Caco-2 (cell line): ENCODE measurements at regions not wholly inside any gene's neighbourhood (a gene's known extent, or its start where the extent isn't known, plus 50 kb on each side); places are given as distances from the start of the nearest gene placed in this dataset.
"Not testable (repeated sequence)": the region's sequence is repeated elsewhere in the genome, so short reads cannot be mapped to it uniquely, and the experiment has no call there.

Experiments used
- BruUV-seq: library from RNA; stranded (reverse); fragments of 400-500 nt; replicated peaks from 2 replicates; lab custom pipeline; 2021; lab: Mats Ljungman, UMichigan
- CTCF ChIA-PET: fragments of 300-600 bp; sonication (Branson Sonifier 250); formaldehyde crosslinking; loops from one replicate; lab custom pipeline; 2022; ENCODE audit warnings: antibody characterized with exemption; lab: Charles Lee
- POLR2A ChIA-PET: fragments of 300-600 bp; sonication (Branson Sonifier 250); formaldehyde crosslinking; loops from one replicate; lab custom pipeline; 2022; ENCODE audit warnings: antibody characterized with exemption; lab: Charles Lee
- DNase-seq, 2 experiments: peaks; one replicate each; pipeline versions ENCODE4 v3.0.0 to v3.0.0-alpha.2; 2020 to 2022
- H3K27me3 ChIP-seq: replicated peaks from 2 replicates; pipeline ENCODE4 v1.6.0; 2011; ENCODE audit warnings: low read length; ENCODE audit not compliant: control insufficient read depth, insufficient read depth
- H3K36me3 ChIP-seq: 2 replicates; pipeline ENCODE4 v1.5.1; 2011; ENCODE audit warnings: low read length; ENCODE audit not compliant: control insufficient read depth, insufficient read depth
- H3K4me1 ChIP-seq: fragments of 250-450 bp; sonication (Bioruptor Pico); 2 replicates; pipeline ENCODE4 v1.5.1; 2020; ENCODE audit warnings: mild to moderate bottlenecking
- H3K4me3 ChIP-seq: 2 replicates; pipeline ENCODE4 v1.5.1; 2011; ENCODE audit warnings: low read depth, mild to moderate bottlenecking, control low read depth, low read length
- H3K9me3 ChIP-seq: fragments of 250-450 bp; sonication (Bioruptor Pico); 2 replicates; pipeline ENCODE4 v1.5.1; 2020; ENCODE audit warnings: mild to moderate bottlenecking, moderate library complexity
- H3K27ac Mint-ChIP-seq: one replicate; pipeline ENCODE4 v1.8.0; 2022; ENCODE audit warnings: mixed read lengths; ENCODE audit not compliant: unreplicated experiment
- H3K27me3 Mint-ChIP-seq: one replicate; pipeline ENCODE4 v1.8.0; 2022; ENCODE audit warnings: mixed read lengths; ENCODE audit not compliant: insufficient read depth, unreplicated experiment
- H3K36me3 Mint-ChIP-seq: one replicate; pipeline ENCODE4 v1.8.0; 2022; ENCODE audit warnings: mild to moderate bottlenecking, mixed read lengths; ENCODE audit not compliant: insufficient read depth, unreplicated experiment
- H3K4me1 Mint-ChIP-seq: one replicate; pipeline ENCODE4 v1.8.0; 2022; ENCODE audit warnings: low read depth, mixed read lengths; ENCODE audit not compliant: unreplicated experiment
- H3K4me3 Mint-ChIP-seq: one replicate; pipeline ENCODE4 v1.8.0; 2022; ENCODE audit warnings: mild to moderate bottlenecking, moderate library complexity, mixed read lengths; ENCODE audit not compliant: unreplicated experiment
- H3K9me3 Mint-ChIP-seq: one replicate; pipeline ENCODE4 v1.8.0; 2022; ENCODE audit warnings: mixed read lengths; ENCODE audit not compliant: unreplicated experiment
- intact Hi-C: fragments of 100-400 bp; cut with micrococcal nuclease; formaldehyde crosslinking; loops from one replicate; pipeline ENCODE4 v1.10.0; 2022; ENCODE audit not compliant: unreplicated experiment
- TF ChIP-seq, protein P1 (sequence below), 2 experiments: fragments of 200-600 bp in 1 of 2; IDR thresholded peaks; 1 replicate in 1 of 2; 2 replicates in 1 of 2; pipeline versions ENCODE4 v1.5.1 to v1.8.0; 2011 to 2022; ENCODE audit warnings: antibody characterized with exemption in 1 of 2, control low read depth in 1 of 2, inconsistent platforms in 1 of 2, low read depth in 1 of 2, low read length in 1 of 2, mild to moderate bottlenecking in 1 of 2, moderate library complexity in 1 of 2; ENCODE audit not compliant: insufficient read depth in 1 of 2, severe bottlenecking in 1 of 2, unreplicated experiment in 1 of 2

DNA sequence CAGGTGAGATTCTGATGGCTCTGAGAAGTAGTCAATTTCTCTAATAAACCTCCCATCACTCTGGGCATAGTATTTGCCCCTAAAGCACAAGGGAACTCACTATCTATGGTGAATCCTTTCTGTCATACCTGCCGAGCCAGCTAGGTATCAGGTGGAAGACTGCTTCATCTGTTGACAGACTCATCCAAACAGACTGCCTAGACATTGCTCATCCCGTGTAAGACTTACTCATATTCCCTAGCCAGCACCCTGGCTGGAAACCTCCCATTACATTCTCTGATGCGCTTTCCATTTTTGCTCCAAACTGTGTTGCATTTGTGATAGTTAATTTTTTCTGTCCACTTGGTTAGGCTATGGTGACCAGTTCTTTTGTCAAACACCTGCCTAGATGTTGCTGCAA, 595.9 kb downstream of the DNAH5 start:
- CTCF ChIA-PET = no interaction called here
- Mint-ChIP-seq H3K27ac (no peak overlapping the region), H3K4me1 (no peaks in the 10 kb centered on the region), H3K36me3 (no peaks in the 10 kb centered on the region), H3K4me3 (no peak overlapping the region), H3K27me3 (no peaks in the 10 kb centered on the region), H3K9me3 (no peaks in the 10 kb centered on the region)
- no peak overlapping the region for H3K4me3 ChIP-seq
- no peaks in the 10 kb centered on the region; the same call in 1 of the 2 replicates for H3K9me3 ChIP-seq
- no peak for DNase-seq
- no peaks in the 10 kb centered on the region for H3K36me3 ChIP-seq
- no peaks in the 10 kb centered on the region for H3K27me3 ChIP-seq
- intact Hi-C loops = no loop called here
- POLR2A ChIA-PET = no interaction called here
- no peaks in the 10 kb centered on the region for H3K4me1 ChIP-seq
- TF ChIP-seq, protein P1, sequence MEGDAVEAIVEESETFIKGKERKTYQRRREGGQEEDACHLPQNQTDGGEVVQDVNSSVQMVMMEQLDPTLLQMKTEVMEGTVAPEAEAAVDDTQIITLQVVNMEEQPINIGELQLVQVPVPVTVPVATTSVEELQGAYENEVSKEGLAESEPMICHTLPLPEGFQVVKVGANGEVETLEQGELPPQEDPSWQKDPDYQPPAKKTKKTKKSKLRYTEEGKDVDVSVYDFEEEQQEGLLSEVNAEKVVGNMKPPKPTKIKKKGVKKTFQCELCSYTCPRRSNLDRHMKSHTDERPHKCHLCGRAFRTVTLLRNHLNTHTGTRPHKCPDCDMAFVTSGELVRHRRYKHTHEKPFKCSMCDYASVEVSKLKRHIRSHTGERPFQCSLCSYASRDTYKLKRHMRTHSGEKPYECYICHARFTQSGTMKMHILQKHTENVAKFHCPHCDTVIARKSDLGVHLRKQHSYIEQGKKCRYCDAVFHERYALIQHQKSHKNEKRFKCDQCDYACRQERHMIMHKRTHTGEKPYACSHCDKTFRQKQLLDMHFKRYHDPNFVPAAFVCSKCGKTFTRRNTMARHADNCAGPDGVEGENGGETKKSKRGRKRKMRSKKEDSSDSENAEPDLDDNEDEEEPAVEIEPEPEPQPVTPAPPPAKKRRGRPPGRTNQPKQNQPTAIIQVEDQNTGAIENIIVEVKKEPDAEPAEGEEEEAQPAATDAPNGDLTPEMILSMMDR (IDR thresholded peaks at IDR 0.05; ENCODE audit: insufficient read depth in 1 of 2, low read depth in 1 of 2, low read length in 1 of 2, severe bottlenecking in 1 of 2, unreplicated experiment in 1 of 2) = no peak
- BruUV-seq = no TSS peak

DNA sequence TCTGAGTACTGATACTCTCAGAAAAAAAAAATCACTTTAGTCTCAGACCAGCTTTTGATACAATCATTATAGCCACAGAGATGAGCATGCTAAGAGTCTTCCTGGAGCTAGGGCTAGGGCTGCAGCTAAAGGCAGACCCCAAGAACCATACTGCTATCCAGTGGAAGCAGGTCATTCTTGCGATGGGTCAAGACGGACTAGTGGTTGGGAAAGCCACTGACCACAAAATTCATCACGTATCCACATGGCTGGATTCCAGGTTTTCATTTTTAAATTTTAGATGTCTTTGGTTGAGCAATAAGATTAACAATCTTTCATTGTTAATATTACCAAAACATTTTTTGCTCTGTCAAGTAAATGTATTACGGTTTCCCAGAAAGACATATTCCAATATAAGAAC, 598.1 kb downstream of the DNAH5 start:
- no peak for DNase-seq
- Histone ChIP-seq H3K27me3 (no peaks in the 10 kb centered on the region), H3K4me1 (no peaks in the 10 kb centered on the region), H3K9me3 (peaks cover 5% of the 10 kb centered on the region; the same call in 1 of the 2 replicates), H3K36me3 (no peaks in the 10 kb centered on the region), H3K4me3 (no peak overlapping the region)
- intact Hi-C loops = no loop called here
- Mint-ChIP-seq H3K27me3 (no peaks in the 10 kb centered on the region), H3K27ac (no peak overlapping the region), H3K36me3 (peaks cover 5% of the 10 kb centered on the region), H3K4me1 (no peaks in the 10 kb centered on the region), H3K4me3 (no peak overlapping the region), H3K9me3 (peaks cover 10% of the 10 kb centered on the region)
- POLR2A ChIA-PET = no interaction called here
- TF ChIP-seq, protein P1 (IDR thresholded peaks at IDR 0.05; ENCODE audit: insufficient read depth in 1 of 2, low read depth in 1 of 2, low read length in 1 of 2, severe bottlenecking in 1 of 2, unreplicated experiment in 1 of 2) = no peak
- no TSS peak for BruUV-seq
- CTCF ChIA-PET = interaction anchor here (0.7 kb wide), 1 partner anchor 181 kb away, joined by 3 read pairs; no protein-coding TSS in a partner anchor

DNA sequence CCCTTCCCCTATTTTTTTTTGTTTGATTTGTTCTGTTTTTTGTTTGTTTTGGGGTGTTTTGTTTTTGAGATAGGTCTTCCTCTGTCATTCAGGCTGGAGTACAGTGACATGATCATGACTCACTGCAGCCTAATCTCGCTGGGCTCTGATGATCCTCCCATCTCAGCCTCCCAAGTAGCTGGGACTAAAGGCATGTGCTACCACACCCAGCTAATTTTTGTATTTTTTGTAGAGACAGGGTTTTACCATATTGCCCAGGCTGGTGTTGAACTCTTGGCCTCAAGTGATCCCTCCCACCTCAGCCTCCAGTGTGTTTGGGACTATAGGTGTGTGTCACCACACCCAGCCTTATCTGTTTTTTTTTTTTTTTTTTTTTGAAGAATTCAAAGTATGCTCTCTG, 605.4 kb downstream of the DNAH5 start:
- no TSS peak for BruUV-seq

DNA sequence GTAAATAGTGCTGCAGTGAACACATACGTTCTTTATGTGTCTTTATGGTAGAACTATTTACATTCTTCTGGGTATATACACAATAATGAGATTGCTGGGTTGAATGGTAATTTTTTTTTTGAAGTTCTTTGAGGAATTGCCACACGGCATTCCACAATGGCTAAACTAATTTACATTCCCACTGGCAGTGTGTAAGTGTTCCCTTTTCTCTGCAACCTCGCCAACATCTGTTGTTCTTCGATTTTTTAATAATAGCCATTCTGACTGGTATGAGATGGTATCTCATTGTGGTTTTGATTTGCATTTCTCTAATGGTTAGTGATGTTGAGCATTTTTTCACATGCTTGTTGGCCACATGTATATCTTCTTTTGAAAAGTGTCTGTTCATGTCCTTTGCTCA, 609.5 kb downstream of the DNAH5 start:
- not testable (repeated sequence) for BruUV-seq, H3K9me3 ChIP-seq

More for the DNA sequence above, 605.4 kb downstream of the DNAH5 start:
- peaks cover 10% of the 10 kb centered on the region for H3K36me3 Mint-ChIP-seq
- H3K27me3 ChIP-seq = no peaks in the 10 kb centered on the region
- no peaks in the 10 kb centered on the region for H3K4me1 Mint-ChIP-seq
- no peak overlapping the region for H3K27ac Mint-ChIP-seq
- no peak overlapping the region for H3K4me3 ChIP-seq
- H3K36me3 ChIP-seq = no peaks in the 10 kb centered on the region
- ChIA-PET CTCF (no interaction called here), POLR2A (no interaction called here)
- peak; percentile 7 to 45 for DNase-seq
- TF ChIP-seq, protein P1 (IDR thresholded peaks at IDR 0.05; ENCODE audit: insufficient read depth in 1 of 2, low read depth in 1 of 2, low read length in 1 of 2, severe bottlenecking in 1 of 2, unreplicated experiment in 1 of 2) = no peak
- no peak overlapping the region for H3K4me3 Mint-ChIP-seq
- H3K4me1 ChIP-seq = peaks cover 8% of the 10 kb centered on the region
- peaks cover 39% of the 10 kb centered on the region for H3K9me3 Mint-ChIP-seq
- H3K9me3 ChIP-seq = peaks cover 14% of the 10 kb centered on the region
- intact Hi-C loops = no loop called here
- no peaks in the 10 kb centered on the region for H3K27me3 Mint-ChIP-seq

More for the DNA sequence above, 609.5 kb downstream of the DNAH5 start:
- H3K4me1 ChIP-seq, H3K27me3 ChIP-seq, intact Hi-C loops, H3K4me3 ChIP-seq, CTCF ChIA-PET, H3K36me3 ChIP-seq, H3K4me1 Mint-ChIP-seq, DNase-seq, H3K27me3 Mint-ChIP-seq, H3K4me3 Mint-ChIP-seq, H3K27ac Mint-ChIP-seq, POLR2A ChIA-PET, H3K36me3 Mint-ChIP-seq: not testable (repeated sequence)
- H3K9me3 Mint-ChIP-seq = peaks cover 16% of the 10 kb centered on the region
